ENCODE measurements at regions not wholly inside any gene's neighbourhood (a gene's known extent, or its start where the extent isn't known, plus 50 kb on each side); places are given as distances from the start of the nearest gene placed in this dataset.
A peak's percentile ranks its signal among the peaks of the same experiment; 100 is the strongest.

DNA sequence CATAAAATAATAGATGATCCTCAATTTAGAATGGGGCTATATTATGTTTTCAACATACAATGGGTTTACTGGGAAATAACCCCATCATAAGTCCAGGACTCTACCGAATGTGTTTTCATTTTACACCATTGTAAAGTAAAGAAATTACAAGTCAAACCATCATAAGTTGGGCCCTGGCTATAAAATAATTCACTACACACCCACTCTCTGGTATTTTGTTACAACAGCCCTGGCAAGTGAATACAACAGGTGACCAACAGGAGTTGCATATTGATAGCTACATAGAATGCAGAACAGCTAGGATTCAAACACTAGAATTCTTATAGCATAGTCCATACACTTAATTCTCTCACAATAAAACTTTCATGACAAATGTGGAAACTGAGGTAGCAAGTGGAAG, 673.0 kb upstream of the CA10 start:
- DNase-seq: no peak

DNA sequence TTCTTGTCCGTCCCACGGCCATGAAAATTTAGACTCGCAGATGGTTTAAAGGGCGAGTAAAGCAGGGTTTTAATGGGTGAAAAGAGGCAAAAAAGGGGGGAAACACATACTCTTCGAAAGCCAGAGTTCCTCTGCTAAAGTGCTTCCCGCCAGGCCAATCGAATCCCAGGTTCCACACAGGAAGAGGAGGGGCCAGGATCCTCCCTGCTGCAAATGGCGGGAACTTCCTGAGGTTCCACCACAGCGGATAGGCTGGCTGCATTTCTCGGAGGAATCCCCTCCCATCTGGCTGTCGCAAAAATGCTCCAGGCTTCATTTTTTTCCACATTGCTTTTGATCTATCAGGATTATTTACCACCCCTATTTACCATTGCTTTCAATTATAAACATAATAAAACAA, 670.1 kb upstream of the CA10 start:
- peak in 2 of 3 experiments; percentile 4 to 16 for DNase-seq

DNA sequence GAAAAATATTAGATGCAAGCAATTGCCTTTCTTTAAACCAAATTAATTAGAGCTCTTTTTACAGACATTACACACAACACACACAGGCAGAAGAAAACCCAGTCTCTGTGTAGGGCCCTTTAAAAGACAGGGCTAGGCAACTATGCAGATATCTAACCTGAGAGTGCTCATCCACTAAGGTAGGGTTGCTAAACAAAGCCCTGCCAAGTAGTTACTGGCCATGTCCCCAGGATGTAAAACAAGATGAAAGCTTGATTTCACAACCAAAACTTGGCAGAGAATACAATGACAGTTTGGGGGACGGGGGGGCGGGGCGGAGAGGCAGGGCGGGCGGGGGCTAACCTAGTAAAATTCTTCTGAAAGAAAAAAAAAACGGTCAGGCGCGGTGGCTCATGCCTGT, 669.0 kb upstream of the CA10 start:
- no peak for DNase-seq

DNA sequence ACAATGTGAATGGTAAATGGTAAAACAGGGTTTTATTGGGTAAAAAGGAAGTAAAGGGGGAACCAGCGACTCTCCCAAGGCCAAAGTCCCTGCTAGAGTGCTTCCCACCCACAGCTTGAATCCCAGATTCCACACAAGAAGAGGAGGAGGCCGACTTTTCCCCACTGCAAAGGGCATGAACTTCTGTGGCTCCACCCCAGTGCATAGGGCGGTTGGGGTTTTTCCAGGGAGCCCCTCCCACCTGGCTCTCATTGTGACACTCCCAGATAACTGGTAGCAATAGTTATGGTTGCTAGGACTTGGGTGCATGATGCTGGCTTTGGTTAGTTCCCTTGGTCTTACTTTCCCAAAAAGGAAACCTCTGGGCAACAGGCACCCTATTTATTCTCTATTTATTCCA, 666.0 kb upstream of the CA10 start:
- DNase-seq: no peak

DNA sequence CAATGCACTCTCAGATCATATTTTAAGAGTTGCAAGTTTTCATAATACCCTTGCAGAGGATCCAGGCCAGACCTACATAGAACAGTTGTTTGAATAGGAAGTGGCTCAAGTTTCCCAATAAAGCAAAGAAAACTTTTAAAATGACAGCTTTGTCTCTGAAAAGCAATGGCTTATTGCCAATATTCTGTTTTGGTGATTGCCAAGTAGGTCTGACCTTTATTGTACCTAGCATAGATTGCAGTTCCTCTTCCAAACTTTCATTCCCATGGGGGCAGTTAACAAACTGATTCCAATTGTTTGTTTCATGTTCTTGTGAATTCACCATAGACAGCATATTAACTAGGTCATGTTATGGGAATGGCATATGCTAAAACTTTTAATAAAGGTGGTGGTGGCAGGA, 664.6 kb upstream of the CA10 start:
- no peak for DNase-seq

DNA sequence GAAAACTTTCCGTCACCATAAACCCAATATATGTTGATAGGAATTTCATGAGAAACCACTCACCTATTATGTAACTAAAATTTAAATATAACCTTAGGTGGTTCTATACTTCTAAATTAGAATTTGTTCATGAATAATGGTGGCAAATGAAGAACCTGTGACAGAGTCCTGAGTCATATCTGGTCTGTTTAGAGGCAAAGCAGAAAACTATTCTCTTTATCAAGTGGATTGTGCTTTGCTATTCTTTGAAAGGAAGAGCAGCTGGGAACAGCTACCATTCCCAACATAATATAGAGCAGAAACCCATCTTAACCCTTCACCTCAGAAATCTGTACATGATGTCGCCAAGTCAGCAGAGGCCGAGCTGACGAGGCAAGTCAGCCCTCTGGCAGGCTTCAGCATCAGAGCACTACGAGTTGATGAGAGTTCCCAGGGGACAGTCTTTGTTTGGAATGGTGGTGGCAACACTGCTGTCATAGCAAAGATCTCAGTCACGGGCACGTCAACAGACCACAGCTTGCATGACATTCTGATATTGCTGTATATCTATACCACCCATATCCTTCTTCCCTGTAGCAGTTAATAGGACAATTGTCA, 631.9 kb upstream of the CA10 start:
- DNase-seq: peak in 1 of 3 experiments; percentile 82

DNA sequence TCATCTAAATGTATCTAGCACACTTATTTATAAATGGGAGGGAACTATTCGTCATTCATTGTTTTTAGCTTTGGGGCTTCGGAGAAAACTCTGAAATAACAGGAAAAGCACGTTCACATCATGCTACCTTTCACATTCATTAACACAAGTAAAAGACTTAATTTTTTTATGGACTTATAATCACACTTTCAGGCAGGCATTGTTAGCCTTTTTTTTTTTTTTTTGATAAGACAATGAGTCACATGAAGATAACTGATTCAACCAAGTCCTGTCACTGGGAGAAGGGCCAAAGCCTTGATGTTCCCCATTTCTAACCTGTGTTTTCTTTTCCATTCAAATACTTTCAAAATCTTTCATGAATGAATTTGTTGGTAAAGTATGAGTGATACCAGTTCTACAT, 631.3 kb upstream of the CA10 start:
- no peak for DNase-seq

GRCh38 chr17:52776234-52776633, 617.7 kb upstream of the CA10 start:
- no peak for DNase-seq

GRCh38 chr17:52762794-52763167, 604.3 kb upstream of the CA10 start:
- no peak for DNase-seq

DNA sequence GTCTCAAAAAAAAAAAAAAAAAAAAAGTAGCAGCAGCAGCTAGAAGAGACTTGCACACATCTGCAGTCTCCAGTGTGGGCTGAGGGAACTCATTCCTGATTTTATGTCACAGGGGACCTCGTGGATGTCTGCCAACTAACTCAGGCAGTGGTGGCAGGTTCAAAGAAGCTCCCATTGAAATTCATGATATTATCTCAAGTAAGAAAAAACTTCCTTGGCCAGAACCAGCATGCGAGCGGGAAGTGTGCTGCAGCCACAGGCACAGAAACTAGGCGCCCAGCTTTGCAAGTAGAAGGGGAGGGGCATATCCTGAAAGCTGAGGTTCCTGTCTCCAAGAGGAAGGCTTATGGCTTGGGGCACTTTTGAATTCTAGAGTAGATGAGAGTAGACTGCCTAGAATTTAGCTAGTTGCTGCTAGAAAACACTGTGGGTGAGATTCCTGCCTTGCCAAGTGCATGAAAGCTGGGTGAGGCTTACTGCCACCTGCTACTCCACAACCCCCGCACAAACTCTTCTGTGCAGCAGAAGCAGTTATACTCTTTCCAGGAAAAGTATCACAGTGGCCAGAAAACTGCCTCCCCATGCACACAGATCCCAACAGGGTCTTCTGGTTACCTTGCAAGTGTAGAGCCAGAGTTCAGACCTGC, 603.8 kb upstream of the CA10 start:
- DNase-seq: no peak

GRCh38 chr17:52759864-52760263, 601.4 kb upstream of the CA10 start:
- no peak for DNase-seq

DNA sequence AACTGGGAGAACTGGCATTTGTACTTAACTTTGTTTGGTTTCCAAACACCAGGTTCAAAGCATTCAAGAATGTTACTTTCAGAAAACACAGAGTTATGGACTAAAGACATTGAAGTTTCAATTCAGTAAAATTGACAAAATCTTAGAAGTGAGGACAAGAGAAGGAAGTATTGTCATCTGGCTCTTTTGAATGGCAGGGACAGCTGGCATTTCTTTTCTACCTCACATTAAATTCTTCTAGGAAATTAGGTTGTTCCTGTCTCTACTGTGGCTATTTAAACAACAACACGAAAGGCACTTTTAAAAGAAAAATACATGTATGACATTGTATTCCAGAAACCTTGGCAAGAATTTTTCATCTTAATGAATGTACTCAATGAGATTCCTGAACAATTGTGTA, 600.0 kb upstream of the CA10 start:
- DNase-seq: no peak

- no peak for DNase-seq
Observed at GRCh38 chr17:52756746-52757145, 598.2 kb upstream of the CA10 start.

- no peak for DNase-seq
Observed at GRCh38 chr17:52754838-52755237, 596.3 kb upstream of the CA10 start.

DNA sequence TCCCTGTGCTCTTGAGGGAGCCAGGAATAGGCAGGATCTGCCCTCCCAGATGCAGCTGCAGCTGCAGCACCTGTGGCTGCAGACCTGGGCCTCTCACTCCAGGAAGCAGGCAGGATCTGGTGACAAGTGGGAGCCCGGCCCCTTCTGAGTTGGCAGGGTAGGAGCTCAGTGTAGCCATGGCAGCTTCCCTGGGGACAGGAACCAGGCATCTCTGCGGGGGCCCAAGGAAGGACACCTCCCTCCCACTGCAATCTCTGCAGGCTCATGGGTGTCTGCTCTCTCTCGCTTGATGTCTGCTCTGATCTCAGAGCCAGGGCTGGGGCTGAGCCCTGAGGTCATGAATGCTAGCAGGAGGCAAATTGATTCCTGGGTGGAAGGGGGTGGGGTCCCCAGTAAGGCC, 592.5 kb upstream of the CA10 start:
- peak in 1 of 3 experiments; percentile 1 for DNase-seq

DNA sequence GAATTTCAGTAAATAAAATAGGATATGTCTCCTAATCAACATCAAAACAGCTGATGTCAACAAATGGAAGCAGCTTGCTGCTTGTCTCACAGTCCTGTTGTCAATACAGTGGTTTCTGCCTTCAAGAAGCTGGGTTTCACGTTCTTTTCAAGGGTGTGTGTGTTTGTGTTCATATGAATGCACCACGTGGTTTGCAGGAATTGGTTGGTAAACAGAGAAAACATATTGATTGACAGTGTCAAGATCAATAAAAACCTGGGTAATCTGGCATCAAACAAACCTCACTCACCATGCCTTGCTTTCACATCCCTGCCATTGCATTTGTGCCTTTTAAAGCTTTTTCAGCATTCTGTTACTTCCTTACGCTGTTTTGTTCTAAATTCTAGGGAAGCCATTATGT, 585.7 kb upstream of the CA10 start:
- no peak for DNase-seq

DNA sequence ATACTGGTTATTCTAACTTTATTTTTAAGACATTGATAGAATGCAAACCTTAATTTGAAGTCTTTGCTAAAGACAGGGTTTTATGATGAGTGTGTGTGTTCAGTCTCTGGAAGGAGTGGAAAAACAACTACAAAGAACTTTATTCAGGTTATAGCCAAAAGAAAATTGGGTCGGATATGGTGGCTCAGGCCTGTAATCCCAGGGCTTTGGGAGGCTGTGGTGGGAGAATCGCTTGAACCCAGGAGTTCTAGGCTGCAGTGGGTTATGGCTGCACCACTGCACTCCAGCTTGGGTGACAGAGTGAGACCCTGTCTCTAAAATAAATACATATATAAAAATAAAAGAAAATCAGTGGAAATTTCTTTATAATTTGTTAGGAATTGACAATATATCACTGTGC, 581.5 kb upstream of the CA10 start:
- no peak for DNase-seq

GRCh38 chr17:52738791-52739190, 580.3 kb upstream of the CA10 start:
- DNase-seq: no peak

DNA sequence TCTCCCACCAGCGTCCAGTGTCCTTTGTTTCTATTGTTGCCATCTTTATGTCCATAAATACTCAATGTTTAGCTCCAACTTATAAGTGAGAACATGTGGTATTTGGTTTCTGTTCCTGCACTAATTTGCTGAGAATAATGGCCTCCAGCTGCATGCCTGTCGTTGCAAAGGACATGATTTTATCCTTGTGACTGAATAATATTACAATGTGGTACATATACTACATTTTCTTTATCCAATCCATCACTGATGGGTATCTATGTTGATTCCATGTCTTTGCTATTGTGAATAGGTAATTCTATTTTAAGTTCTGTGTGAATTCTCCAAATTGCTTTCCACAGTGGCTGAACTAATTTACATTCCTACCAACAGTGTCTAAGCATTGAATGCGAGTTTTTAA, 578.6 kb upstream of the CA10 start:
- DNase-seq: no peak

DNA sequence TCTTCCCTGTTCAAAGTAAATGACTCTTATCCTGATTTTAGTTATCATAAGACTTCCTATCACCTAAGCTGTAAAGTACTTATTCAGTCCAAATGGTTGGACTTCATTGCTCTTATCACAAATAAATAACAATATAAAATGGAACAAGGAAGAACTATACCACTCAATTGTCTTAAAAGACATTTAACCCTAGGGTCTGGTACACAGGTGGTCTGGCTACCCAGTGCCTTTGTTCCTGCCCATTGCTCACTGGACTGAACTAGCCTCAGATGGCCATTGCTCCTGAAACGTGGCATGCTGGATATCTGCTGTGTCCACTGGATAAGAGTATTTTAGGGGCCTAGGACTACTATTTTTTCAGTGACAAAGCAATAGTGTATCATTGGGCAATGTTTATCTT, 574.3 kb upstream of the CA10 start:
- no peak for DNase-seq

DNA sequence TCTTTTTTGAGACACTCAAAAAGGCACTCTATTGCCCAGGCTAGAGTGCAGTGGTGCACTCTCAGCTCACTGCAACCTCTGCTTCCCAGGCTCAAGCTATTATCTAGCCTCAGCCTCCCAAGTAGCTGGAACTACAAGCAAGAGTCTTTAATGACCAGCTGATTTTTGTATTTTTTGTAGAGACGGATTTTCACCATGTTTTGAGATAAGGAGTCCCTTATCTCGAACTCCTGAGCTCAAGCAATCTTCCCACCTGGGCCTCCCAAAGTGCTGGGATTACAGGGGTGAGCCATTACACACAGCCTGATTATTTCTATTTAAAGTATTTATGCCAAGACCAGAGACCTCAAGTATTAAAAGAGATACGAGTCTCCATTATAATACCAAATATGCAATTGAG, 566.1 kb upstream of the CA10 start:
- no peak for DNase-seq

- no peak for DNase-seq
Observed at GRCh38 chr17:52721910-52722309, 563.4 kb upstream of the CA10 start.

DNA sequence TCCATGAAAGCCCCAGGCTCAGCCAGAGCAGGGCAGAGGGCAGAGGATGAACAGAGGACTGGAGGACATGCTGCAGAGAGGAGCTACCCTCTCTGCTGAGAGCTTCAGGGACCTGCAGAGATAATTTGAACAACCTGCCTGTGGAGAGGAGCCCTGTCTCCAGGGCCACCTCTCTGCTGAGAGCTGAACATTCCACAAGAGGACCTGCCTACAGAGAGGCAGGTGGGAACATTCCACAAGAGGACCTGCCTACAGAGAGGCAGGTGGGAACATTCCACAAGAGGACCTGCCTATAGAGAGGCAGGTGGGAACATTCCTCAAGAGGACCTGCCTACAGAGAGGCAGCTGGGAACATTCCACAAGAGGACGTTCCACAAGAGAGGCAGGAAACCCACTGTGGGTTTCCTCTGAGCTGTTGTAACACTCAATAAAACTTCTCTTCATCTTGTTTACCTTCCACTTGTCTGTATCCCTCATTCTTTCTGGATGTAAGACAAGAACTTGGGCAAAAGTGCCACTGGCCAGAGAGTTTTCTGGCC, 551.9 kb upstream of the CA10 start:
- DNase-seq: no peak

- DNase-seq: no peak
Observed at GRCh38 chr17:52709724-52710123, 551.2 kb upstream of the CA10 start.

DNA sequence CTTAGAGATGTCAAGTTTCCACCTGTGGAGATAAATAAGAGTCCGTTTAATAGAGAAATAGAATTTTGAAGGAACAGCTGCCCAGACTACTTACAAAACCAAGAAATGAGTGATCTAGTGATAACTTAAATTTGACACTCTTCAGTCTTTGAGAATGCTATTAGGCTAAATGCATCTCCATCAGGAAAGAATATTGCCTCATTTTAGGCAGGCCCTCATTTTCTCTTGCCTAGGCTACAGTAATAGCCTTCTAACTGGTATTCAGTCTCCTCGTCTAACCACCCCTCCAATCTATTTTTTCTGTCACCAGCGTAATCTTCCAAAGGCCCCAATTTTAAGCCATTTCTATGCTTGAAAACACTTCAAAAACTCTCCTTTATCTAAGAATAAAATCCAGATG, 537.8 kb upstream of the CA10 start:
- DNase-seq: peak in 1 of 3 experiments; percentile 77
